Glutamatergic neuron (in vitro differentiated cells): ENCODE measurements at regions not wholly inside any gene's neighbourhood (a gene's known extent, or its start where the extent isn't known, plus 50 kb on each side); places are given as distances from the start of the nearest gene placed in this dataset.
A peak's percentile ranks its signal among the peaks of the same experiment; 100 is the strongest.

Experiments
- DNase-seq: peaks from one replicate; pipeline ENCODE4 v3.0.0; 2022
- H3K27ac Mint-ChIP-seq: one replicate; pipeline ENCODE4 v1.8.0; 2020; ENCODE audit warnings: mild to moderate bottlenecking, mixed read lengths, inconsistent platforms; ENCODE audit not compliant: unreplicated experiment
- H3K27me3 Mint-ChIP-seq: one replicate; pipeline ENCODE4 v1.8.0; 2020; ENCODE audit warnings: mild to moderate bottlenecking, moderate library complexity, mixed read lengths, inconsistent platforms; ENCODE audit not compliant: unreplicated experiment
- H3K36me3 Mint-ChIP-seq: one replicate; pipeline ENCODE4 v1.8.0; 2020; ENCODE audit warnings: mild to moderate bottlenecking, mixed read lengths, inconsistent platforms; ENCODE audit not compliant: unreplicated experiment
- H3K4me1 Mint-ChIP-seq: one replicate; pipeline ENCODE4 v1.8.0; 2020; ENCODE audit warnings: mild to moderate bottlenecking, low read depth, mixed read lengths, inconsistent platforms; ENCODE audit not compliant: unreplicated experiment
- H3K4me3 Mint-ChIP-seq: one replicate; pipeline ENCODE4 v1.8.0; 2020; ENCODE audit warnings: mild to moderate bottlenecking, mixed read lengths, inconsistent platforms; ENCODE audit not compliant: unreplicated experiment
- H3K9me3 Mint-ChIP-seq: one replicate; pipeline ENCODE4 v1.8.0; 2020; ENCODE audit warnings: mild to moderate bottlenecking, moderate library complexity, mixed read lengths, inconsistent platforms; ENCODE audit not compliant: unreplicated experiment
- CTCF ChIP-seq: fragments of 200-600 bp; sonication (generic); IDR thresholded peaks from one replicate; pipeline ENCODE4 v1.5.0; 2021; ENCODE audit not compliant: partially characterized antibody, unreplicated experiment

- H3K9me3 Mint-ChIP-seq, result no peaks in the 10 kb centered on the region
- DNase-seq, result no peak
- H3K4me3 Mint-ChIP-seq, result no peak overlapping the region
- no peaks in the 10 kb centered on the region for H3K27me3 Mint-ChIP-seq
- H3K27ac Mint-ChIP-seq, result no peak overlapping the region
- H3K4me1 Mint-ChIP-seq, result peaks cover 3% of the 10 kb centered on the region
- TF ChIP-seq CTCF, result no peak
- no peaks in the 10 kb centered on the region for H3K36me3 Mint-ChIP-seq
Observed at GRCh38 chr3:118127992-118128391, 906.7 kb downstream of the IGSF11 start.

GRCh38 chr3:118128886-118129285 is 905.8 kb downstream of the IGSF11 start:
- Mint-ChIP-seq H3K9me3 (no peaks in the 10 kb centered on the region), H3K4me3 (no peak overlapping the region), H3K4me1 (peaks cover 3% of the 10 kb centered on the region), H3K36me3 (no peaks in the 10 kb centered on the region), H3K27me3 (no peaks in the 10 kb centered on the region), H3K27ac (peak overlapping the region; percentile 11)
- DNase-seq, result no peak
- TF ChIP-seq CTCF, result no peak

GRCh38 chr3:118137778-118138177 is 896.9 kb downstream of the IGSF11 start:
- H3K36me3 Mint-ChIP-seq, result peaks cover 7% of the 10 kb centered on the region
- no peak for DNase-seq
- no peaks in the 10 kb centered on the region for H3K27me3 Mint-ChIP-seq
- no peaks in the 10 kb centered on the region for H3K4me1 Mint-ChIP-seq
- H3K27ac Mint-ChIP-seq, result no peak overlapping the region
- TF ChIP-seq CTCF, result no peak
- peaks cover 5% of the 10 kb centered on the region for H3K9me3 Mint-ChIP-seq
- H3K4me3 Mint-ChIP-seq, result no peak overlapping the region

GRCh38 chr3:118144919-118145318 is 889.7 kb downstream of the IGSF11 start:
- TF ChIP-seq CTCF, result no peak
- H3K27me3 Mint-ChIP-seq, result peaks cover 4% of the 10 kb centered on the region
- DNase-seq, result no peak
- no peak overlapping the region for H3K27ac Mint-ChIP-seq
- no peak overlapping the region for H3K4me3 Mint-ChIP-seq
- H3K4me1 Mint-ChIP-seq, result no peaks in the 10 kb centered on the region
- H3K9me3 Mint-ChIP-seq, result peaks cover 4% of the 10 kb centered on the region
- H3K36me3 Mint-ChIP-seq, result peaks cover 24% of the 10 kb centered on the region

- H3K9me3 Mint-ChIP-seq, result peaks cover 1% of the 10 kb centered on the region
Observed at GRCh38 chr3:118146658-118147375, 887.8 kb downstream of the IGSF11 start.

More at GRCh38 chr3:118146658-118147375, 887.8 kb downstream of the IGSF11 start:
- Mint-ChIP-seq H3K36me3 (peaks cover 20% of the 10 kb centered on the region), H3K27ac (no peak overlapping the region), H3K4me1 (no peaks in the 10 kb centered on the region), H3K27me3 (peaks cover 4% of the 10 kb centered on the region), H3K4me3 (no peak overlapping the region)
- TF ChIP-seq CTCF, result no peak
- no peak for DNase-seq
